GM18508 (cell line): ENCODE measurements at regions not wholly inside any gene's neighbourhood (a gene's known extent, or its start where the extent isn't known, plus 50 kb on each side); places are given as distances from the start of the nearest gene placed in this dataset.

Experiments
- ATAC-seq: cut with Tn5 transposase; IDR thresholded peaks from one replicate; pipeline ENCODE4 v1.9.1; 2021; ENCODE audit warnings: moderate number of reproducible peaks; ENCODE audit not compliant: insufficient read depth, unreplicated experiment

DNA sequence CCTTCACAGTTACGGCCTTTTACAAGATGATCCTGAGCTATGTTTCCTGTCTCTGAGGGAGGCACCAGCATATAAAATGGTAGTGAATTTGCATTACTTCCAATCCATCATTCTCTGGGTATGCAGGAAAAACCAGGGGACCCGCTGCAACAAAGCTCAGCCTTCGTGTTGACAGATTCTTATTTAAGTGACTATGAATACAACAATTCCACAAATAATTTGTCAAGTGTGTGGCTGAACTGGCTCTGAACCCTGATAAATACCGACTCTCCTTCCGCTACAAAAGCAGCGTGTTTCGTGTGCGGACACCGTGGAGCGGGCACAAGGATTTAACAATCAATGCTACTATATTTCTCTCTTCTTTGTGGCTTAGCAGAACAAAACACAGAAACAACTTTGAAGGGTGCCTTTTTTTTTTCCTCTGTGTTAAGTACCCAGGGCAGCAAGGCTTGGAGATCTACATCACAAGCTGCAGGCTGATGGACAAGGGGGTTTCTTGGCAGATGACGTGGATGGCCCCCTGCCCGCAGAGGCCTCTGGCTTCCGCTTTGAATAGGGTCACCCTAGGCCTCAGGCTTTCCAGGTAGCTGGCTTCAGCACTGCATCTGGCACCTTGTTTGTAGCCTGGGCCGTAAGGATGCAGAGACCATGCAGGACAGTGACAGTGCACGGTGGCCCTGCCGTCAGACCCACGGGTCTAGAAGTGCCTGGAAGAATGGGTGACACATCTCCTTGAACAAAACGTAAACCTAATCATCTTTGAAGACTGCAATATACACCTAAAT lies 280.5 kb upstream of the TSHZ3 start:
- ATAC-seq, result no peak

DNA sequence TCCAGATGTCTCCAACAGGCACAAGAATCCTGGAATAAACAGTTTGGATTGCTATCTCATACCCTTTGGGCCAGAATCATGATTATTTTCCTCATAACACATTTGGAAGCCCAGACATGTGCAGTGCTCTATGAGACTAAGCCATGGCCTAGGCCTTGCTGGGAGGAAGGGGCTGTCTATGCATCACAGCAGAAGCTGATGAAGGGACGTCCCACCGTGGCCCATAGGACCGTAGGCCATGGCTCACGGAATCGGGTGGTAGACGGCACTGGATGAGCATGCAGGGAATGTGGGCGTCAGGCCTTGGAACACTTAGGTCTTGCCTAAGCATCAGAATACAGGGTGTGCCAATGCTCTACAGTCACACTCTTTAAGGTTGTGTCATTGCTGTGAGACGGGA lies 283.8 kb upstream of the TSHZ3 start:
- no peak for ATAC-seq

DNA sequence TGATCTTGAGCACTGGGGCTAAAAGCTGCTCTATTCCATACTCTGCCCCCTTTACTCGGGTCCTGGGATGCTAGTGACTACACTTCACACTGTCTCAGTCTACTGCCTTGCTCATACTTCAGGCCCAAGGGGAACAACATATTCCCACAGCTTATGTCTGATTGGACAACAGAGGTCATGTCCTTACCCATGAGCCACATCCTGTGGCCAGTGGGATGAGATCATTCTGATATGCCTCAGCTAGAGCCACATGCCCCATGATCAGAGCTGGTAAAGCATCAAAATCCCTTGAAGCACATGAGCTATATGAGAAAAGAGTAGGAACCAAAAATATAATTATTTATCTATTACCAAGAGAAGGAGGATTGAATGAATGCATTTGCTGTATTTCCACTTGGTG lies 290.1 kb upstream of the TSHZ3 start:
- ATAC-seq, result no peak

DNA sequence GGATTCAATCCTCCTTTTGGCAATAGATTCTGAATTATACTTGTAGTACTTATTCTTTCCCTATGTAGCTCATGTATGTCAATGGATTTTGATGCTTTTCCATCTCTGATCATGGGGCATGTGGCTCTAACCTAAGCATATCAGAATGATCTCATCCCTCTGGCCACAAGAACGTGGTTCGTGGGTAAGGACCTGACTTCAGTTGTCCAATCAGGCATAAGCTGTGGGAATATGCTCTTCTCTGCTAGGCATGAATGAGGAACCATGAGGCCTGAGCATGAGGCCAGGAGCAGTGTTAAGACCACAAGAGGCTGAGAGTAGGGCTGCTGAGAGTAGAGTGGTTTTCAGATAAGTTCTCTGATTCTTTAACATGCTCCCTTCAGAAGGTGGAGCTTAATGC lies 292.4 kb upstream of the TSHZ3 start:
- ATAC-seq, result no peak

DNA sequence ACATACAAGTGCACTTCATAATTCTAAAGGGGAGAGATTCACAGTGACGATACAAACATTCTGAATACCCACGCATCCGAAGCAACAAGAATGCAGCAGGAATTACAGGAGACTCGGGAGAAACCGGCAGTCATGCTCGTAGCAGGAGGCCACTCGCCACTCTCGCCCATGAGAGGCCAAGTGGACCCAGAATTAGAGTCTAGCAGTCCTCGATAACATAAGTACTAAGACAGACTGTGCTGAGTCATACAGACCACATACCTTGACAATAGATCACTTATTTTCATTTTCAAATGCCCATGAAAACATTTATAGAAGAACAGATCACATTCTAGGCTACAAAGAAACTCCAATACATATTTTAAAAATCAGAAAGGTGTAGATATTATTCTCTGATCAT lies 299.1 kb upstream of the TSHZ3 start:
- ATAC-seq, result no peak

DNA sequence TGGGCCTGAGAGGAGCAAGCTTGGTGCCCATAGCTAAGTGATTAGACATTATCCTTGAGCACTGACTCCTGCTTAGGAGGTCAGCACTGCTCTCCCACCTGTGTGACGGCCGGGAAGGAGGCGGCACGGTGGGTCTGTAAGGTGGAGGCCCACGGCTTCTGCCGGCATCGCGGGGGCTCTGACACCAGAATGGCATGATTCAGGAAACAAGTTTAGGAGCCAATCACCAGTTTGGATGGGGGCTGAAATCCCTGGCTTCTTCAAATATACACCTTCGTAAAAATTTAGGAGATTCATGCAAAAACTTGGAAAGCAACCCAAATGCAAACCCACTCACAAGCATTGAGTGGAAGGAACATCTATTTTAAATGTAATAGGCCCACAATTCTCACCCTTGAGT lies 307.3 kb upstream of the TSHZ3 start:
- ATAC-seq, result no peak

DNA sequence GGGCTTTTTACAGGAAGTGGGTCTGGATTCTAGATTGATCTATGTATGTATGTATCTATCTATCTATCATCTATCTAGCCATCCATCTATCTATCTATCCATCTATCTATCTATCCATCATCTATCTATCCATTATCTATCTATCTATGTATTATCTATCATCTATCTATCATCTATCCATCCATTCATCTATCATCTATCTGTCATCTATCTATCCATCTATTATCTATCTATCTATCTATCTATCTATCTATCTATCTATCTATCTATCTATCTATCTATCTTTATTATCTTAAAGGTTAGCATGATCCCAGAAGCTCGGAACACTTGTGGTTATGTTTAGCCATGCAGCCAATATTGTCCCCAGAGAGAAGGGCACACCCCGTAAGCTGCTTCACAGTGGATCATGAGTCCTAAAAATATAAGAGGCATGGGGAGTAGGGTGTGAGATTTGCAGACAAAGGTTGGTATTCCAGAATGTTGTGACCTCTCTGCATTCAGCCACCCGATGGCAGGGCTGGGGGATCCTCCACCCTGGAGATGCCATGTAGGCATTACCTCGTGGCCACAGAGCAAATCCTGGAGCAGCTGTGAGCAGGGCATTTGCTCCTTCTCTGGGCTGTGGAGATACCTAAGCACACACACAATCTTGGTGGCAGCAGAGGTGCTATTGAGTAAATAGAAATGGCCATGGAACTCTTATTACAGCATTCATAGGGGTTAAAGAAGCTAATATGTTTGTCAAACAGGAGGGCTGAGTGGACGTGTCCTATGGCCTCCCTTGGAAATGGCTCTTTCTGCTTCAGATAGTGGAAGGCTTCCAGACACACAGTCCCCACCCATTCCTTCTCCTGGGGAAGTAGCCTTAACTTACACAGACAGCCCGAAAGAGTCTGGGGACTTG lies 310.0 kb upstream of the TSHZ3 start:
- ATAC-seq, result no peak

DNA sequence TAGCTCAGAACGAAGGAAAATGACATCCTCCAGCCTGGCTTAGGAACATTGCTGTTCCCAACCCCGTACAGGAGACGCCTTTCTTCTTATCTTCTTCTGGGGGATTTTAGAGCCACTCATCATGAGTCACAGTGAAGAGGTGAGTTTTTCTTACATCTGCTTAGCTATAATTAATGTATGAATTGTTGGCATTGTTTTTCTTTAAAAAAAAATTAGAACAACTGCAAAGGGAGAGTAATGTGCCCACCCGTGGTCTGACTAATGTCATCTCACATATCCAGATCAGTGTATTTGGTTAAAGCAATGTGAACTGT lies 310.6 kb upstream of the TSHZ3 start:
- ATAC-seq, result no peak

DNA sequence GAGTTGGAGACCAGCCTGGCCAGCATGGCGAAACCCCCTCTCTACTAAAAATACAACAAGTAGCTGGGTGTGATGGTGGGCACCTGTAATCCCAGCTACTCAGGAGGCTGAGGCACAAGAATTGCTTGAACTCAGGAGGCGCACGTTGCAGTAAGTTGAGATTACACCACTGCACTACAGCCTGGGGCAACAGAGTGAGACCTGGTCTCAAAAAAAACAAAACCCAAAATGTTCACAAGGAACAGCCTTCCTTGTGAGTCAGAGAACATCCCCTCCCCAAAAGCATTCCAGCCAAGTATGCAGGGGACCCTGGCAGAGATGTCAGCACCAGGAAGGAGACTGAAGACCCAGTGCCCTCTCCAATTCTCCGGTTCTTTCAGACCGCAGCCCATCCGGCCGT lies 314.9 kb upstream of the TSHZ3 start:
- no peak for ATAC-seq

DNA sequence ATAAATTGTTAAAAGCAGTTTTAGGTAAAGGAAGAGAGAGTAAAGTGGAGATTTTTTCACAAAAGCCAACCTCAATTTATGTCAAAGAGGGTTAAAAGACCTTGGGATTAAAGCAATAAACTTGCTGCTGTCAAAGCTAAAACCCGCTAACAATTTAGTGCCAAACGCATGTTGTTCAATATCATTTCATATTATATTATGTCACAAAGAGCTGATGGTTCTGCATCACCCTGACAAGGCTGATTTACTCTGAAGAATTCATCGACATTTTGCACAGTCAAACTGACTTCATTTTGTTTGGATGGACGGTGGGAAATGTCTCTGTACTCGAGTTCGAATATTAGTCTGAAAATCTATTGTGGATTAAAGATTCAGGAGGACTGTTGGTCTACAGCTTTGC lies 315.8 kb upstream of the TSHZ3 start:
- no peak for ATAC-seq

DNA sequence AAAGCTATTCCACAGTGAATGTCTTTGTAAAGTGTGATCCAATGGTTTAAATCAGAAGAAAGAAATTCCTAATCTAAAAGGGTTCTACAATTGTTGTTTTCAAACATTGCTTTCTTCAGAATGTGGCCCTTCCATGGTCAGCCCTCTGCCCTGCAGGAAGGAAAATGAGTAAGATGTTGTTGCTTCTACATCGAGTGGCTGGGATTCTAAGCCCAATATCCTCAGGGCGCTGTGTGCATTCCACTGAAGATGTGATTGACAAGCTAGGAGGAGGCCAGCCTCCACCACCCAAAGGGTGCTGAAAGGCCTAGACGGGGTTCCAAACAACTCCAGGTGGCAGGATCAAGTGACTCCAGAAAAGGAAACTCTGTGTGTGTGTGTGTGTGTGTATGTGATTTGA lies 316.9 kb upstream of the TSHZ3 start:
- ATAC-seq, result no peak

DNA sequence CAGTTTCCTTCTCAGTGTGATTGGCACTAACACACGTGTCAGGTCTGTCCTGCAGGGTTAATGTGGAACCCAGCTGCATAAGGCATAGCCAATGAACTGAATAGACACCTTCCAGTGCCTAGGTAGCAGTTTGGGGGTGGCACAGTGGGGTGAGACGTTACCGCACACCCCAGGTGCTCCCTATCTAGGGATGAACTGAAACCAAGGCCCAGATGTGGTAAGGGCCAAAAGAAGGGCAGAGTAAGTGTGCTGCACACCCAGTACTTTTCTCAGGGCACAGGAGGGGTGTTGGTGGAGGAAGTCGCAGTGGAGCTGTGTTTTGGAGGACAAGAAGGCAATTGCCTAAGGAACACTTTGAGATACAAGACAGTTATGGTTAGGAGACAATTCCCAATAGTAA lies 317.9 kb upstream of the TSHZ3 start:
- ATAC-seq, result no peak

DNA sequence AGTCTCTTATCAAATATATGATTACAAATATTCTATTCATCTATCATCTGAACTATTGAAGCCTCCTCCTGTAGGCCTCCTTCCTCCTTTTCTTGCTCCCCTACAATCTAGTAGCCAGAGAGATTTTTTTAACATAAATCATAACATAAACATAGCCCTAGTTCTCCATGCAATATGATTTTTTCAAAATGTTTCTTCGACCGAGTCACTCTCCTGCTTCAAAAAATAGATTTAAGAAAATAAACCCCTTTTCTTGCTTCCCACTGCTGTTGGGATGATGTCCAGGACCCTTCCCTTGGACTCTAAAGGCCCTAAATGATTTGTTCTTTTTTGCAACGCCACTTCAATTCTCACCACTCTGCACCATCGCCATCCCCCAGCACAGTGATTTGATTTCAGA lies 319.7 kb upstream of the TSHZ3 start:
- ATAC-seq, result no peak

DNA sequence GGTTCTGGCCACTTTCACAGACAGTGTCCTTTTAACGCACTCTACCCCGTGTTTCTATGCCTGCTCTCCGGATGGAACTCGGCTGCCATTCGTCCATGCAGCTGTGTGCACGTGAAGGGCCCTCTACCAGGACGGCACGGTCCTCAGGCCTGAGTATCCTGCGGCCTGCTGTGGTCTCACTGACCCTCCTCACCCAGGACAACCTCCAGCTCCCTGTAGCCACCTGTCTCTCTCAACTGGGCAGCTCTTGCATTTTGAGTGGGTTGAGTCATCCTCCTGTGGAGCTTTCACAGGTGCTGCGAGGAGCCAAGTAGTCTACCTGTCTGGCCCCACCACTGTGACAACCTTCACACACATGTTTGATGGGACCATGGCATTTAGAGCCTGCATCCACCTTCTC lies 321.7 kb upstream of the TSHZ3 start:
- no peak for ATAC-seq

DNA sequence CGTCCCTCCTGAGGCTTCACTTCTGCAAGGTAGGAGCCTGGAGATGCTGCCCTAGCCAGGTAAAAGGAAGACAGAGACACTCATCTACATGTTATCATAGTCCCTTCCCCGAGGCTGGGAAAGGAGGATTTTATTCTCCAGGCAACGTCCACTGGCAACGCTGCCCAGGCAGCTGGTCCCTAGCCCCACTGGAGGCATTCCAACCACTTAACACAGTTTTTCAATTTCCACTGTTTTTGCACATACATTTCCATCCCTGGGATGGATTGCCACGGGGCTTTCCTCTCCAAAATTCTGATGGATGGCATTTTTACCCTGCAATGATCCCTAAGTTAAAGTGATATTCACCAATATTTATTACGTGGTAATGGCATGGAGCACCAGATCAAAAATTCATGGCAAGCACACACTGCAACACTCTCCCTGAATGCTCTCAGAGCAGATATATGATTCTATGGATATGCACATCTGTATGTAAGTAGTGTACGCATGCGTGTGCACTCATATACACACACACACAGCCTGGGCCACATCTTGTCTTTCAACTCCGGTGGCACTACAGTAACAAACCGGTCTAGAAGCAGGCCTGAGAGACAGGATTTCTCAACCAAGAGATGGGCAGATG lies 322.3 kb upstream of the TSHZ3 start:
- no peak for ATAC-seq

DNA sequence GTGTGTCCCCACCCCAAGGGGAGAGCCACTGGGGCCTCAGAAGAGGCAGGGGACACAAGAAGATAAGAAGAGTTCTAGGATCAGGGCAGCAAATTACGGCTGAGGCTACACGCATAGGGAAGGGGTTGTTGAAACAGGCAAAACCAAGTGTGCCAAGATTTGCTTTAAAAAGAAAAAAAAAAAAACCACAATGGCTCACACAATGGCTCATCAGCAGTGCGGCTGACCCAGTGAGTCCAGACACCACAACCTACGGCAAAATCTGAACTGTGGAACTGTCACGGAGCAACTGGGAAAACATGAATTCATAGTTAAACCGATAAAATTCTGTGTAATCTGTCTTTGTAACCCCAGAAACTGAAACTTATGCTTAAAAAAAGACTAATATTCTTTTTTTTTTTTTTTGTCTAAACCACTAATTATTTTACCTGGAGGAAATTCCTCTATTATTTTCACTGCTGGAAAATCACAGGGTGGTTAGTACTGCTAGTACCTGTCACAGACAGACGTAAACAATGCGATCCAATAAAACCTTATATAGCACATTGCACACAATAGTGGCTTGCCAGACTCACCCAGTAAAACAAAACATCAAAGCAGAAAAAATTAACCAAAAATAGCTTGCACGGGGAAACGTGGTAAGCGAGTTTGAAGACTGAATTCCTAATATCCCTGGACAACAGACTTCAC lies 325.4 kb upstream of the TSHZ3 start:
- ATAC-seq, result no peak

DNA sequence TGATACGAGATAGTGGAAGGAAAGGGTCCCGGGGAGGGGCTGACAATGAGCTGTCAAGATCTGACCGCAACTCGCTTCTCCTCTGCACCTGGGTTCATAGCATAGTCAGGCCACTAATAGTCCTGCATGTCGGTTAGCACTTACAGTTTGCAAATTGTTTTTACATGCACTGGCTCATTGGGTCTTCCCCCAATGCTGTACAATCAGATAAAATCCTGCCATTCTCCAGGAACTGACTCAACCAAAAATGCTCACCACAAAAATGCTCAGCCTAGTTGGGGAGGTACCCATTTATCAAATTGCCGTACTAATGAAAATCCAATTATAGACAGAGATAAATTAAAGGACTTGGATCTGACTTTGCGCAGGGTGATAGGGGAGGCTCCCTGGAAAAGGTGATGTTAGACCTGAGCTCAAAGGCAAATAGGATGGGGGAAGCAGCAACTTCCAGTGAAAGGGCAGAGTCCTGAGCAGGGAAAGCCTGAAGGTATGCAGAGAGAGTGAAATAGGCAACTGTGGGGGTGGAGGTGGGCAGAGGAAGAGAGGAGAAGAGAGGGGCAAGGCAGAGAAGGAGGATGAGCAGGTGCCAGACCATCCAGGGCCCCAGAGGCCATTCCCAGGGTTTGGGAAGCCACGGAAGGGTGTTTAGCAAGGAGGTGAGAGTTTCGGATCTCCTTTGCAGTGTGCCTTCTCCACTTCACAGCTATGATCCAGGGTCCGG lies 326.1 kb upstream of the TSHZ3 start:
- no peak for ATAC-seq

DNA sequence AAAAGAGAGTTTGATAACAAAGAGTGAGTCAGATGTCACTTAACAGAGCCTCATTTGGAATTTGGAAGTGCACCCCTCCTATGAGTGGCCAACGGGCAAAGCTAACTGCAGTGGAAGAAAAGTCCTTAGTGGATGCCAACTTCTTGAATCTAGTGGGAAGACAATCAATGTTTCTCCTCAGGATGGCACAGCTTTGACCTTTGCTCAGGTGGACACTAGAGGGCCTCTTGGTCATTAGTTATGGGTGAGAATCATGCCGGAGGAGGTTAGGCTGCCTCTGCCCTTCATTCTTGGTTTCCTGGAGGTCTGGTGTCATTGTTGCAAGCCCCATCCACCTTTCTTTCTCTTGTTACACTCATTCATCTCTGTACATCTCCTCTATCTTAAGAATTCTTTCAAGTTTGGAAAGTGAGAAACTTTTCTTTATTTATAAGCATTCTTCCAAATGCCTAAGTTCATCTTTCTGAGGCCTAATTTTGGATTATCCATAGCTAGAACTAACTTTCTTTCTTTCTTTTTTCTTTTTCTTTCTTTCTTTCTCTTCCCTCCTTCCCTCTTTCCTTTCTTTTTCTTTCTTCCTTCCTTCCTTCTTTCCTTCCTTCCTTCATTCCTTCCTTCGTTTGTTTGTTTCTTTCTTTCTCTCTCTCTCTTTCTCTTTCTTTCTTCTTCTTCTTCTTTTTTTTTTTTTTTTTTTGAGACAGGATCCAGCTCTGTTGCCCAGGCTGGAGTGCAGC lies 327.2 kb upstream of the TSHZ3 start:
- ATAC-seq, result no peak

DNA sequence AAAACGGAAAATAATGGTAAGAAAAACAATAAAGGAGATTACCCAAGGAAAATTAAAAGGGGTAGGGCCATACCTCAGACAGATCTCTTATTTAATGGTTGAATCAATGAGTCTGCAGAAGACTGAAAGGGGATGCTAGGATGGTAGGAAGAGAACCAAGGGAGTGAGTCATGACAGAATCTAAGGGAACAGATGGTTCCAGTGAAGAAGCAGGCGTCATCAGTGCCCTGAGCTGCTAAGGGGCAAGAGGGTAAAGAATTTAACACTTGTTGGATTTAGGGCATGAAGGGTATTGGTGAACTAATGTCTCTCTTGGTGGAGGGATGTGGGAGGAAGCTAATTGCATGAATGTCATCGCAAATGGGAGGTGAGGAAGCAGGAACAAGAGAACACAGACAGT lies 329.2 kb upstream of the TSHZ3 start:
- ATAC-seq, result no peak

DNA sequence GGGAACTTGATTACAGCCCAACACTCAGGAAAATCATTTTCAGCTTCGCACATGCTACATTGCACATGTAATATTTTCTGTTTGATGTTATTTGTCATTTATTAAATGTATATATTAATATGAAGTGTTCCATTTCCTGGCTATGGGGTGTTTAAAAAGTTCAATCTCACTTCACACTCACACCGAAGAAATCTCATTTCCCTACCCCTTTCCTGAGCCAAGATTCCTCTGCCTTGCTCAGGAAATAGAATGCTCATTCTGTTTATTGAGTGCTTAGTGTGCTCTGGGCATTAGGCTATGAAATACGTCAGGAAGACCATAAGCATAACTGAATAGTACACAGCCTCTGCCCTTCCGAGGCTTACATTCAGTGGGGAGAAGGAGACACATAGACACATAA lies 331.9 kb upstream of the TSHZ3 start:
- no peak for ATAC-seq
